DMS 273 treated with DMSO at 0.1 percent for 48 hours (cell line): ENCODE measurements at regions not wholly inside any gene's neighbourhood (a gene's known extent, or its start where the extent isn't known, plus 50 kb on each side); places are given as distances from the start of the nearest gene placed in this dataset.

ENCODE experiments used
- DNase-seq: peaks from one replicate; lab custom pipeline; 2025; lab: John Stamatoyannopoulos, UW

GRCh38 chr11:92276773-92277172 lies 52.2 kb downstream of the FAT3 start:
- DNase-seq, result no peak

DNA sequence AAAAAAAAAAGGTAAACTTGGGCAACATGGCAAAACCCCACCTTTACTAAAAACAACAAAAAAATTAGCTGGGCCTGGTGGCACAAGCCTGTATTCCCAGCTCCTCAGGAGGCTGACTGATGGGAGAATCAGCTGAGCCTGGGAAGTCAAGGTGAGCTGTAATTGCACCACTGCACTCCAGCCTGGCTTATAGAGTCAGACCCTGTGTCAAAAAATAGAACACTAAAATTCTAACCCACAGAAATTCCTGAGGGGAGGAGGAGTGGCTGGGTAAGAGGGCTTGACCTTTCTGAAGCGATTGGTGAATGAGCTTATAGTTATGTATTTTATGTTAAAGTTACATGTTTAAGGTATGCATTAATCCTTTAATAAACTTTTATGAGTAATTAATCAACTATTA lies 53.3 kb downstream of the FAT3 start:
- no peak for DNase-seq

DNA sequence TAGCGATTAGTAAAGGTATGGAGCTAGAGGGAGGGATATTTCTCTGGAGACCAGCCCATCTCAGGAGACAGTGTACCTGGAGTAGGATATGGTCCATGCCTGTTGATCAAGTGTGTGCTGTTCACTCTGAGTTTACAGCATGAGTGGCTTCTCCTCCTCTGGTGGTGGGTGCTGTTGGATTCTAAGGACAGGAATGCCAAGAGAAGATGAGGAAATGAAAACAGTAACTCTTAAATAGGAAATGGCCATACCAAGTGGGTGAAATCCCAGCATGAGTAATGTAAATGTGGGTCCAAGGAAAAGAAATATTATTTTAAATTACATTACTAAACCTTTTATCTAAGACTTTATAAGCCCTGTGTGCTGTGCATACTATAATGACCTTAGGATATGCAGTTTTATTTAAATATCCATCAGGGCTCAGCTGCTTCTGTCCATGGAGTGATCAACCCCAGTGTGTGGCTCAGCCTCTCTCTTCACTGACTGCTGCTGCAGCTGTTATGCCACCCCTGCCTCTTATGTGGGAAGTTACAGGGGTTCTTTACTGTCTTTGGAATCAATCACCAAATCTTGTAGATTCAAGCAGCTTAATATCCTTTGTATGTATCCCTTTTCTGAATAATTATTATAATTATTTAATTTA lies 54.3 kb downstream of the FAT3 start:
- DNase-seq, result no peak

DNA sequence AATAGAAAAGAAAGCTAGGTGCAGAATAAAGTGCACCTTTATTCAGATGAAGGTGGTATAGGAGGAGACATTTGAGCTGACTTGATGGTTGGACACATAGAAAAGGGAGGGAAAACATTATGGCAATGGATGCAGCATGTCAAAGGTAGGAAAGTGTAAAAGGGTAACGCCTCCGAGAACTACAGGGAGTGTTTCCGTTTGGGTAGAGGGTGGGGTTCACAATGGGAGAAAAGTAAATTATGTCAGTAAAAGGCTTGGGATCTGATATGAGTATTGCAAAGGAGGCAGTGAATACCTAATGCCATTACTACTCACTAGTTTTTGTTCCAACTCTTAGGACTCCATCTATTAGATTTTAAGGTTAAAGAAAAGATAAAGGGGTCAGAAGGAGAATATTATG lies 59.5 kb downstream of the FAT3 start:
- no peak for DNase-seq

GRCh38 chr11:92284558-92284957 lies 59.9 kb downstream of the FAT3 start:
- no peak for DNase-seq

DNA sequence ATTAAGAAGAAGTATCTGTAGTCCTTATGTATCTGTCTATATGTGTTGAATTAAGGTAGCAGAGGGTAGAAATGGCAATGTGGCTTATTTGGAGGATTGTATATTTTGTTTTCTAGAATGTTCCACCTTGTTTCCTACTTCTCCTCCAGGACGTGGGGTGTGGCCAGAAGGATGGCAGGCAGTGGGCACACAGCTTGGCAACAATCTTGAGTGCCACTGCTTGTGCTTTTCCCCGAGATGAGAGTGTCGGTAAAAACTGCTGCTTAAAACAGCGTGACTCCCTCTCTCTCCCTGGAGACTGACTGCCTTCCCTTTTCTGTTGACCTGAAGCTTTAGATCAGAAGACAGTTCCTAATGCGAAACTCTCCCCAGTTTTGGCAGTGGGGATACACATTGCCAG lies 61.2 kb downstream of the FAT3 start:
- DNase-seq, result no peak

DNA sequence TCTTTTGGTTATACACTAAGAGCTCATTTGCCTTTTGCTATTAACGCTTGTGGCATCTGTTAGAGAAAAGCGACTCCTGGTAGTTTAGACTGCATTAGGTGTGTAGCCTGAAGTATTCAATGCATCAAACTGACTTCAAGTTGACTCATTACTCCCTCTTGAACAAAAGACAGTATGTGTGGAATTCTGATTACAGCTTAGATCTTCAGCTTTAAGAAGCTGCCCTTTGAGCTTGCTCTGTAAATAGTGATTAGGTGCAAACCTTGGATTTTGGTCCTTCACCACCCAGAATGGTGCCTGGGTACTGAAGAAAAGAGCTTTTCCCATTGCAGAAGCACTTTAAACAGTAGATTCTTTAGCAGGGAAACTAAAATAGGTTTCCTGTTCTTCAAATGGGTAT lies 62.1 kb downstream of the FAT3 start:
- DNase-seq, result no peak

DNA sequence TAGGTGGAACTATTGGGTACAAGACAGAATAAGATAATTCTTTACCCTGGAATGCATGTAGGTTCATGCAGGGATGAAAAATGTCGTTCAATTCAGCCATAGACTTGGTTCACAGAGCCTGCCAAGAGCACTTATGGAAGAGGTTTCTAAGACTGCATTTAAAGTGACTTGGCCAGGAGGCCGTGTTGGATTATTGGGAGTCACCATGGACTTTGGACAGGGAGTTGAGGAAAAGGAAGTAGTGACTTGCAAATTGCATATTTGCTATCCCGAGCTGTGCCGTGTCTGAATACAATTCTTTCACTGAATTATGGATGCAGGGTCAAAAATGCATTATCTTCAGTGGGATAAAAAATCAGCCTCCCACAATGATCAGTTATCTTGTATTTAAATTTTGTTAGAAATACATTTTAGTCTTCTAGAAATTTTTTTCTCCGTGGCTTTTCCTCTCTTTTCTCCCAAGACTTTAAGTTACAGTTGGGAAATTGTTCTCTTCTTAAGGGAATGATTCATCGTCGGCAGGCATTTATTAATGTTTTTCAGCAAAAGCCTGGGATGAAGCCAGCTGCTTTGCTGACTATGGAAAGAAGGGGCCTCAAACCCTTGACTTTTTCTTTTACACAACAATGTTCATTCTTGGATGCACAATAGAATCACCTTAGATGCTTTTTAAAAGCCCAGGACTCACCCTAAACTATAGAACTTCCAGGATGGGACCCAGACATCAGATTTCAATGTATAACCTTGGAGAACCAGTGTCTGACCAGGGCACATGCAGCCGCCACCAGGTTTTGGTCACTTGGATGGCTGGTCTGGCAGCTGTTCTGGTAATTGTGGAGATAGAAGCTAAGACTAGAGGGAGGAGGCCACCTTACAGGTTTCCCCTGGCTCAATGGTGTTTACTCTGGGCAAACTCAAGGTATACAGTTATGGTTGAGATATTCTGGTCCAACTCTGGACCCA lies 70.8 kb downstream of the FAT3 start:
- no peak for DNase-seq

DNA sequence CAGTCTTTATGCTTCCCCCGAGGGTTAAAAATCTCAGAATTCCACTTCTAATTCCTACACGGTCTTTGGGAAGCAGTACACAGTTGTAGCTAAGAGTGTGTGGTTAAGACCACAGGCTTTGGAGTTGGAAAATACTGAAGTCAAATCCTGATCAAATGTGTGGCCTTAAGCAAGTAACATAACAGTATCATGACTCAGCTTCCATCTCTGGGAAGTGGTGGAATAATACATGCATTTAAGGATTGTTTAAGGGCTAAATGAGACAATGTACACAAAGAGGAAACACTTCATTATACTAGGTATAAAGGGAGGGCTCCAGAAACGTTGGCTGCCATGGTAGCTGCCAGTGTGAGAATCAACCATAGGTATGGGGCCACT lies 71.5 kb downstream of the FAT3 start:
- DNase-seq, result no peak

DNA sequence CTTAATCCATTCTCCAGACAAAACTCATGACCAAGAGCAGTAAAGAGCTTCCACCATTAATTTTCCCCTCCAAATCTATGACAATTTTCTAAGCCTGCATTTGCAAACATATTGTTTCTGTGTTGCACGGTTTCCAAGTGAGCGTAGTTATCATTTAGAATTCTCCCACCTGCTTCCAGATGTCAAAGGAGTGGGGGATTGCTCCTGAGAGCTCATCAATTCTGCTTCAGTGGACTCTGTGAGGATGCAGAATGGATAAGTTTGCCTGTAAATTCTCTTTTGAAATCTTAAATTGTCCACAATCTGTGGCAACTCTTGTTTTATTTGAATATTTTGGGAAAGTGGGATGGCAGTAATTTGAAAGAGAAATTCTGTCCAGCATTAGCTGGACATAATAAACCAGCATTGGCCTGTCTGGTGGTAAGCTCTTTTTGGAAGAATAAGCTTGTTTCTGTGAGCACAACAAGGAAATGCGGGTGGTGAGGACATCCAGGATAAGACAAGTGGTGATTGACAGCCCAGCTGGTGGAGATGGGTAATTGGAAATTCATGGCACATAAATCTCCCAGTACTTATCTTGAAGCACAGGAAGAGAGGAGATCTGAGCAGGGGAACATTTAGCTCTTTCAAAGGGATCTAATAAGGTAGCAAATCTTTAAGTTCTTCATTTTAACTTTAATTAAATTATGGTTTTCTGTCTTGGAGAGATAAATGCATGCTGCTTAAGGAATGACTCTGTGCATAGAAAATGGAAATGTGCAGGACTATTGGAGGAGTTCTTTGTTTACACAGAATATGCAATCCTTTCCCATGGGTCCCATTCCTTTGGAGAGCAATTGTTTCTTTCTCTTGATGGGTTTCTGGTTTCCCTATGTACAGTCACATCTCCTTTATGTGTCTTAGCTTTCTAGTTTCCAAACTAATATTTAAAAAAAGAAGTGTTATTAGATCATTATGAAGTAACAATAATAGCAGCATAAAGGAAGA lies 73.2 kb downstream of the FAT3 start:
- no peak for DNase-seq

DNA sequence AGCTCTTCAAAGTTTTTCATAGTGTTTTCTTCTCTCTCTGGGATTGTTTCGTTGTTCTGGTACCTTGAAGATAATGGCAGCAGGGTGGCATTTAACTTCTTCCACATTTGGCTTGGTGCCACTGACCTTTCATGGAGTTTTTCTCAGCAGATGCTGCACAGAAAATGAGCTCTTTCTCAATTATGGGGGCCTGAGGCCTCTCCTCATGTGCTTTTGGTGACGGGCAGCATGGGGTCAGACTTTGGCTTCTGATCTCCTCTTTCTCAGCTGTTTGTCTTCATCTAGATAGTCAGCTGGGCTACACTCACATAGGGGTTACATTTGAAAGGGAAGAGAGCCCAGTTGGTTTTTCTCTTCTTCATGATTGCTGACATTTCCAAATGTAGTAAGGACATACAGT lies 76.3 kb downstream of the FAT3 start:
- no peak for DNase-seq

DNA sequence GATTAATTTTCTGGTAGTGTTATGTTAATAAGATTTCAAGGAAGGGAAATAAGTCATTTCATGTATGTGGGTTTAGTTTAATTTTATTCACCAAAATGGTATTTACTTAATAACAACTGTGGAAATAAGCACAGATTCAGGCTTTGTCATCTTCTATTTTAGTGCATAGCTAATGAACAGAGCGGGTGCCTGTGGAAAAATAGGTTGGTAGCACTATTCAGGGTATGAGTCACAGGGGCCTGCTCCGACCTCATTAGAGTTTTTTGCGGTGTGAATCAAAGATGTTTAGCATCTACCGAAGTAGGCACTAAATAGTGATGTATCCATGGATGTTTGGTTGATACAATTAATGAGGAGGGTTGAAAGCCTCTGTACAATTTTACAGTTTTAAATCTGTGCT lies 78.2 kb downstream of the FAT3 start:
- DNase-seq, result no peak

DNA sequence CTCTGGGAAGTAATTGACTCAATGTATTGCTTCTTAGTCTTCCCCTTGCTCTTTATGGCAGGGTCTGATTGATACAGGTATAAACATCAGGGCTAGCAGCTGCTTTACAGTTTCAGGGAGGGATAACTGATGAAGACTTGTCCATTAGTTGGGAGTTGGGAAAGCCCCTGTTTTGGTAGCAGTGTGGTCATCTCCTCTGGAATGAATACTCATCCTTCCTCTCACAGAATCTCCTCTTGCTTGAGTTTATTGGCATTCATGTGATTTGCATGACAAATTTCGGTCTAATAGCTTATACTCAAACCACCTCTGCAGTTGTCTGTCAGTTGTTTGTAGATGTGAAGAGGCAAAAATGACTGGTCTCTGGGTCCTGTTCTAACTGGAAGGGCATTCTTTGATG lies 79.7 kb downstream of the FAT3 start:
- DNase-seq, result no peak

DNA sequence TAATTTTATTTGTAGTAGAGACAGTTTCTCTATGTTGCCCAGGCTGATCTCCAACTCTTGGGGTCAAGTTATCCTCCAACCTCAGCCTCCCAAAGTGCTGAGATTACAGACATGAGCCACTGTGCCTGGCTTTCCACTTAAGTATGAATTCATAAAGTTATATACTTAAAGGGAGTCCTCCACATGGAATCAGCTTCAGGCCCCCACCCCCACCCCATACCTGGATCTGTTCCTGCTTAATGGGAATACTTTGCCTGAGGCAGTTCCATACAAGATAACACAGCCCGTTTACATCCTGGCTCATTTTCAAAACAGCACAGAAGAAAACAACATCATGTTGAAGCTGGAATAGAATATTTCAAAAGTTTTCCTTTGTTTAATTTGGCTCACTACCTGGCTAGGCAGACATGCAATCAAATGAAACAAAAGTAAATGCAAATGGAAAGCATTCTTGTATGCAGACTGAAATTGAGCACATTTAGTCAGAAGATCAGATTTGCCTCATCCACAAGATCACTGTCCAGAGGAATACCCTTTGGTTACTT lies 82.4 kb downstream of the FAT3 start:
- no peak for DNase-seq

DNA sequence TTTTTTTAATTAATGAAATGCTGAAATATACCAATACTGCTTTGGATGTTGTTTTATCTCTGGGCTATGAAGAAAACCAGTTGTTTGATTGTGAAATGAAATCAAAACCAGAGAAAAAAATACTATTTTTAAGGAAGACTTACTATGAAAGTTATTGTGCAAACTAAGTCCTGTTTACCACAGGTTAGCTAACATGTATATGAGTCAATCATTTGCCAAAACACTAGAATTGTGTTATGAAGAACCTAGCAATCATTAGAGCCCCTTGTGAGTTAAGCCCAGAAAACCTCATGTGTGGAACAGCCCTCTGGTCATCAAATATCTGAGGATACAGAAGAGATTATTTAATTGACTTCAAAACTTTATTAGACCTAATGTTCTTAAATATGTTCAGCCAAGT lies 83.7 kb downstream of the FAT3 start:
- no peak for DNase-seq

DNA sequence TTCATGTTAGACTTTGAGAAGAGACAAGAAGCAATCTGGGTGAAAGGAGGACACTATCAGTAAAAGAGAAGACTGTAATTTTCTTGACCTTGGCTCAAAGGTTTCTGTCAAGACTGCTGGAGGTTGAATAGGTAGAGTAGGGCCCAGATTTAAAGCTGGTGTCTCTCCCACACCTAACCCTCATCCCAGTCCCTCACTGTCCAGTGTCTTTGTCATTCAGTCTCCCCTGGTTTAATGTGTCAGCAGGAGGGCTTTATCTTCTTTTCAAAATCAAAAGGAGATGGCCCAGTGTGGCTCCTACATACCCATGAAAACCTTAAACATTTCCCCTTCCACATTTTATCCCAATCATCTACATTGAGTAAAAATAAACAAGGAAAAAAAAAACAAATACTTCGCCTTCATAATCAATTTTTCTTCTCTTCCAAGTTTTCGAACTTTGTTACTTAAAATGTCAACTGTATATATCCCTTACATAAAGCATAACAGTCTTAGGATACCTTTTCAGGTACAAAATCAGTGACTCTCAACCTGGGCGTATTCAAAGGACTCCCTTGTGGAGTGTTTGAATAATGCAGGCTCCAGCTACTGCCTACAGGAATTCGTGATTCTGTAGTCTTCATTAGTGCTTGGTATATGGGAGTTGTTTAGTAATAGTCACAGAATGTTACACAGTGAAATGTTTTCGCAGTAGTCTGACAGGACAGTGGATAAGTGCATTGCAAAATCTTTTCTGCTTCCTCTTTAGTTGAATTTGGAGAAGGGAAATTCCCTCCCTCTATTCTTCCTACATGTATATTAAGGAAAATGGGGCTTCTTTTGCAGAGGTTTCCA lies 87.2 kb downstream of the FAT3 start:
- no peak for DNase-seq

DNA sequence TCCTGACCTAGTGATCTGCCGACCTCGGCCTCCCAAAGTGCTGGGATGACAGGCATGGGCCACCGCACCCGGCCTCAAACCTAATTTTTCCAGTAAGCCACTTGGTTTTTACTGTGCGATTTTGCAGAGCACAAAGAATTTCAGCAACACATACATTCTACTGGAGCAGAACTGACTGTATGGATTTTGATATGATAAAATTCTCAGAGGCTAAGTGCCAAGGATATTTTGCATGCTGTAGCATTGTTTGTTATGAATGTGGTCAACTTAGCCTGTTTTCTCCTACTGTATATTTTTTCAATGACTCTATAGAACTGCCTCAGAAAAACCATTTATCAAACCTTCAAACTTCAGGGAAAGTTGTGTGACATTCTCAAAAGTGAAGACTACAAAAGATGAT lies 89.2 kb downstream of the FAT3 start:
- no peak for DNase-seq

DNA sequence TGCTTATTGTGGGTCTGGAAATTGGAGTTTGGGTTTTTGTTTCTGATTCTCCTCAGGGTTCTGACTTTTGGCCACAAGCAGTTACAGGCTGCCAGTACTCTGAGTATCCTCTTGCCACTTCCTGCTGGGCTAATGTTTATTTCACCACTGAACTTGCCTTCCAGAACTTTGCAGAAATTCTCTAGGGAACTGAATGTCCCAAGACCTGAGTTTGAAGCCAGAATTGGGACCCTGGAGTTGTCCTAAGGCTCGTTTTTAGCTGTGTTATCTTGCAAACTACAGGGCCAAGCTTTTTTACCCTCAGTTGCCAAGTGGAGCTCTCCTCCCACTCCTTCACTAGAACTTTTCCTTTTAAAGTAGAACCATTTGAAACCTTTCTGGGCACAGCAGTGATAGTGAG lies 89.9 kb downstream of the FAT3 start:
- DNase-seq, result no peak

DNA sequence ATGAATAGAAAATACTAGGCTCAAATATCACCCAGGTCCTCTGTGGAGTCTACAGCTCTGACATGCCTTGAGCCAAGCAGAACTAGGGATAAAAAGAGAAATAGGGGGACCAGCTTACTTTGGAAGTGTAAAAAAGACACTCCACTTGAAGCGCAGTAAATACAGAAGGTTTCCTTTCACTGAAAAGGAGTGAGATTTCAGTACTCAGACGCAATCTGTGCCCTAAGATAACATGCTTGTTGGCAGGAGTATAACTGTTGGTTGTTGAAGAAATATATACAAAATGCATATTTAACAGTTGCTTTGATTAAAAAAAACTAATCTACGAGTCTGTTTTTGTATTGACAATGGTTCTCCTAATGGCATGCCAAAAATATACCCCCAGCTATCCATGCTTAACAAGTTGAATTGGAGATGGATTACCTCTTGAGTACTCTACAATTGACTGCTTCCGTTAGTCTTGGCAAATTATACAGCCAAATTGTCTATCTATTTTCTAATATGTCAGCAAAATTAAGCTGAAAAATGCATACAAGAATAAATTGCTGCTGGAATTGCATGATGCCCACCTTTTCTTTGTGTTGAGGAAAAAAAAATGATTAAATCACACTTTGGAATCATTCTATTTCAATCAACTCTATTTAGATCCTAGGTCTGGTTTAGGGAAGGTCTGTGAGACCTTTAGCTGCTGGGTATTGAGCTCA lies 91.6 kb downstream of the FAT3 start:
- DNase-seq, result no peak

- DNase-seq, result no peak
These were observed 92.6 kb downstream of the FAT3 start for GRCh38 chr11:92317222-92317621.

DNA sequence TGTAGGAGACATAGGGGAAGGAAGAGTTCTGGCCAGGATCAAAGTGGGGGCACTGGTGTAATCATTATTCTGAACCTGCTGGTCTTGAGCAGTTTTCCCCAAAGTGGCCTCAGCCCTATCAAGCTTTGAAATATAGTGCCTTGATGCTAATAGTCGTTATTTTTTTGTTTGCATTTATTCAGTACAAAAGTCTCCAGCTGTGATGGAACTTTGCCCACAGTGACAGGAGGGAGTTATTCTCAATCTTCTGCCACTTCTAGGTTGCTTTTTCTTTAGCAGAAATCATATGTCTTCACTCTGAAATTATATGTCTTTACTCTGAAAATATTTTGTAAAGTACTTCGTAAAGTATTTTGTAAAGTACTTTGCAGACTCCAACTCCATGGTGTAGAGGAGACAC lies 93.1 kb downstream of the FAT3 start:
- DNase-seq, result no peak
